ENCODE measurements at regions not wholly inside any gene's neighbourhood (a gene's known extent, or its start where the extent isn't known, plus 50 kb on each side); places are given as distances from the start of the nearest gene placed in this dataset.
"Not testable (repeated sequence)": the region's sequence is repeated elsewhere in the genome, so short reads cannot be mapped to it uniquely, and the experiment has no call there.

- Histone ChIP-seq H3K27ac (no peak overlapping the region), H3K9me3 (0 out of 2 replicates have a peak, but pooled peaks cover 4% of the 10 kb centered on the region), H3K4me1 (no peaks in the 10 kb centered on the region), H3K4me3 (no peak overlapping the region), H4K20me1 (no peaks in the 10 kb centered on the region), H3K27me3 (no peaks in the 10 kb centered on the region), H3K9ac (no peak overlapping the region), H3K36me3 (no peaks in the 10 kb centered on the region), H3K4me2 (no peak overlapping the region)
- no peak for TF ChIP-seq Cebpa-rat (IDR thresholded peaks at IDR 0.05)
These were observed 124.1 kb upstream of the MYT1L start for GRCh38 chr2:2455151-2455550.

- Histone ChIP-seq H3K27ac (no peak overlapping the region), H3K36me3 (no peaks in the 10 kb centered on the region), H3K27me3 (no peaks in the 10 kb centered on the region), H3K9ac (no peak overlapping the region), H3K9me3 (0 out of 2 replicates have a peak, but pooled peaks cover 4% of the 10 kb centered on the region), H4K20me1 (no peaks in the 10 kb centered on the region), H3K4me3 (no peak overlapping the region), H3K4me1 (no peaks in the 10 kb centered on the region), H3K4me2 (no peak overlapping the region)
- TF ChIP-seq Cebpa-rat (IDR thresholded peaks at IDR 0.05), result no peak
These were observed 121.9 kb upstream of the MYT1L start for GRCh38 chr2:2452961-2453360.

GRCh38 chr2:2451275-2451674, 120.2 kb upstream of the MYT1L start:
- not testable (repeated sequence) for H3K4me2 ChIP-seq, H3K27ac ChIP-seq, H4K20me1 ChIP-seq, H3K9me3 ChIP-seq, H3K4me1 ChIP-seq, H3K9ac ChIP-seq, H3K36me3 ChIP-seq, H3K27me3 ChIP-seq, H3K4me3 ChIP-seq

- Histone ChIP-seq H3K9ac (no peak overlapping the region), H4K20me1 (no peaks in the 10 kb centered on the region), H3K36me3 (no peaks in the 10 kb centered on the region), H3K4me3 (no peak overlapping the region), H3K9me3 (0 out of 2 replicates have a peak, but pooled peaks cover 4% of the 10 kb centered on the region), H3K4me1 (no peaks in the 10 kb centered on the region), H3K27ac (no peak overlapping the region), H3K27me3 (no peaks in the 10 kb centered on the region), H3K4me2 (no peak overlapping the region)
- no peak for TF ChIP-seq Cebpa-rat (IDR thresholded peaks at IDR 0.05)
These were observed 117.1 kb upstream of the MYT1L start for GRCh38 chr2:2448178-2448577.

GRCh38 chr2:2422621-2423020, 91.5 kb upstream of the MYT1L start:
- no peak overlapping the region for H3K27ac ChIP-seq
- H3K27me3 ChIP-seq, result no peaks in the 10 kb centered on the region
- no peak overlapping the region for H3K9ac ChIP-seq
- TF ChIP-seq Cebpa-rat (IDR thresholded peaks at IDR 0.05), result no peak
- no peaks in the 10 kb centered on the region for H4K20me1 ChIP-seq
- no peaks in the 10 kb centered on the region for H3K9me3 ChIP-seq
- H3K4me3 ChIP-seq, result no peak overlapping the region
- no peak overlapping the region for H3K4me2 ChIP-seq
- H3K36me3 ChIP-seq, result no peaks in the 10 kb centered on the region
- H3K4me1 ChIP-seq, result no peaks in the 10 kb centered on the region

GRCh38 chr2:2413525-2413924, 82.5 kb upstream of the MYT1L start:
- Histone ChIP-seq H3K9me3 (no peaks in the 10 kb centered on the region), H3K4me1 (no peaks in the 10 kb centered on the region), H3K36me3 (no peaks in the 10 kb centered on the region), H3K9ac (no peak overlapping the region), H3K27ac (no peak overlapping the region), H3K27me3 (no peaks in the 10 kb centered on the region), H4K20me1 (no peaks in the 10 kb centered on the region), H3K4me3 (no peak overlapping the region), H3K4me2 (no peak overlapping the region)
- no peak; the same call in 1 of the 2 replicates for TF ChIP-seq Cebpa-rat (IDR thresholded peaks at IDR 0.05)

GRCh38 chr2:2410987-2411386, 79.9 kb upstream of the MYT1L start:
- no peak overlapping the region for H3K27ac ChIP-seq
- H3K4me2 ChIP-seq, result no peak overlapping the region
- H3K9ac ChIP-seq, result no peak overlapping the region
- TF ChIP-seq Cebpa-rat (IDR thresholded peaks at IDR 0.05), result no peak
- H4K20me1 ChIP-seq, result no peaks in the 10 kb centered on the region
- H3K4me1 ChIP-seq, result no peaks in the 10 kb centered on the region
- H3K27me3 ChIP-seq, result no peaks in the 10 kb centered on the region
- no peaks in the 10 kb centered on the region for H3K36me3 ChIP-seq
- H3K4me3 ChIP-seq, result no peak overlapping the region
- peaks cover 13% of the 10 kb centered on the region for H3K9me3 ChIP-seq

- H3K9me3 ChIP-seq, result peaks cover 24% of the 10 kb centered on the region
- no peak overlapping the region for H3K4me3 ChIP-seq
- TF ChIP-seq Cebpa-rat (IDR thresholded peaks at IDR 0.05), result no peak
- no peaks in the 10 kb centered on the region for H3K27me3 ChIP-seq
- H3K36me3 ChIP-seq, result no peaks in the 10 kb centered on the region
- no peaks in the 10 kb centered on the region for H3K4me1 ChIP-seq
- H3K27ac ChIP-seq, result no peak overlapping the region
- H3K9ac ChIP-seq, result no peak overlapping the region
- H4K20me1 ChIP-seq, result no peaks in the 10 kb centered on the region
- no peak overlapping the region for H3K4me2 ChIP-seq
These were observed 78.4 kb upstream of the MYT1L start for GRCh38 chr2:2409481-2409880.

- no peak for TF ChIP-seq Cebpa-rat (IDR thresholded peaks at IDR 0.05)
- no peaks in the 10 kb centered on the region for H3K27me3 ChIP-seq
- H3K4me1 ChIP-seq, result peaks cover 9% of the 10 kb centered on the region
- H3K4me2 ChIP-seq, result no peak overlapping the region
- H3K36me3 ChIP-seq, result no peaks in the 10 kb centered on the region
- no peak overlapping the region for H3K4me3 ChIP-seq
- H4K20me1 ChIP-seq, result no peaks in the 10 kb centered on the region
- no peak overlapping the region for H3K27ac ChIP-seq
- no peak overlapping the region for H3K9ac ChIP-seq
- peaks cover 30% of the 10 kb centered on the region for H3K9me3 ChIP-seq
These were observed 74.7 kb upstream of the MYT1L start for GRCh38 chr2:2405780-2406179.

GRCh38 chr2:2400286-2401038, 69.4 kb upstream of the MYT1L start:
- H3K4me3 ChIP-seq, result no peak overlapping the region
- no peaks in the 10 kb centered on the region for H4K20me1 ChIP-seq
- peaks cover 21% of the 10 kb centered on the region for H3K4me1 ChIP-seq
- no peak overlapping the region for H3K27ac ChIP-seq
- H3K9me3 ChIP-seq, result peaks cover 19% of the 10 kb centered on the region
- H3K27me3 ChIP-seq, result no peaks in the 10 kb centered on the region
- no peaks in the 10 kb centered on the region for H3K36me3 ChIP-seq
- no peak overlapping the region for H3K9ac ChIP-seq
- TF ChIP-seq Cebpa-rat (IDR thresholded peaks at IDR 0.05), result no peak
- H3K4me2 ChIP-seq, result peak overlapping the region; percentile 50

- peak overlapping the region; percentile 29; the same call in 1 of the 2 replicates for H3K4me2 ChIP-seq
- peaks cover 22% of the 10 kb centered on the region for H3K9me3 ChIP-seq
- no peak overlapping the region for H3K27ac ChIP-seq
- no peaks in the 10 kb centered on the region for H3K27me3 ChIP-seq
- no peaks in the 10 kb centered on the region for H3K36me3 ChIP-seq
- H3K4me1 ChIP-seq, result peaks cover 21% of the 10 kb centered on the region
- H3K4me3 ChIP-seq, result no peak overlapping the region
- H4K20me1 ChIP-seq, result no peaks in the 10 kb centered on the region
- TF ChIP-seq Cebpa-rat (IDR thresholded peaks at IDR 0.05), result no peak
- H3K9ac ChIP-seq, result no peak overlapping the region
These were observed 68.3 kb upstream of the MYT1L start for GRCh38 chr2:2399396-2399795.
